GM23338 (cell line): ENCODE measurements at regions not wholly inside any gene's neighbourhood (a gene's known extent, or its start where the extent isn't known, plus 50 kb on each side); places are given as distances from the start of the nearest gene placed in this dataset.

Experiments
- ATAC-seq: fragments of 200-7000 bp; cut with Tn5 transposase; 3 replicates; pipeline ENCODE4 v1.9.1; 2020
- DNase-seq: peaks from one replicate; pipeline ENCODE4 v3.0.0-alpha.2; 2015; ENCODE audit warnings: low spot score
- H2AFZ ChIP-seq: fragments of 200-600 bp; sonication (generic); 2 replicates; pipeline ENCODE4 v1.8.0; 2016; ENCODE audit warnings: antibody characterized with exemption, mild to moderate bottlenecking, moderate library complexity
- H3F3A ChIP-seq: fragments of 200-600 bp; sonication (generic); replicated peaks from 2 replicates; pipeline ENCODE4 v1.8.0; 2017; ENCODE audit warnings: antibody characterized with exemption, mixed run types, low read depth
- H3K27ac ChIP-seq: fragments of 200-600 bp; sonication (generic); 2 replicates; pipeline ENCODE4 v1.6.1; 2016; ENCODE audit warnings: low read depth
- H3K27me3 ChIP-seq: fragments of 200-600 bp; sonication (generic); 2 replicates; pipeline ENCODE4 v1.8.0; 2016; ENCODE audit warnings: mild to moderate bottlenecking, mixed run types, moderate library complexity; ENCODE audit not compliant: insufficient read depth
- H3K36me3 ChIP-seq: fragments of 200-600 bp; sonication (generic); 2 replicates; pipeline ENCODE4 v1.8.0; 2016; ENCODE audit warnings: mild to moderate bottlenecking; ENCODE audit not compliant: insufficient read depth
- H3K4me1 ChIP-seq: fragments of 200-600 bp; sonication (generic); 2 replicates; pipeline ENCODE4 v1.8.0; 2016; ENCODE audit warnings: mild to moderate bottlenecking, moderate library complexity; ENCODE audit not compliant: insufficient read depth
- H3K4me2 ChIP-seq: fragments of 200-600 bp; sonication (generic); 2 replicates; pipeline ENCODE4 v1.7.1; 2017; ENCODE audit warnings: mixed run types
- H3K4me3 ChIP-seq: fragments of 200-600 bp; sonication (generic); 2 replicates; pipeline ENCODE4 v1.6.1; 2016; ENCODE audit warnings: mixed run types
- H3K79me2 ChIP-seq: fragments of 200-600 bp; sonication (generic); replicated peaks from 2 replicates; pipeline ENCODE4 v1.8.0; 2017; ENCODE audit warnings: mild to moderate bottlenecking; ENCODE audit not compliant: insufficient read depth
- H3K9me2 ChIP-seq: fragments of 200-600 bp; sonication (generic); 2 replicates; pipeline ENCODE4 v1.8.0; 2017; ENCODE audit not compliant: insufficient read depth
- H4K20me1 ChIP-seq: fragments of 200-600 bp; sonication (generic); replicated peaks from 2 replicates; pipeline ENCODE4 v1.8.0; 2017; ENCODE audit warnings: mild to moderate bottlenecking; ENCODE audit not compliant: insufficient read depth
- H3K27ac Mint-ChIP-seq: 2 replicates; pipeline ENCODE4 v1.8.0; 2020; ENCODE audit warnings: inconsistent platforms, mild to moderate bottlenecking, moderate library complexity, mixed read lengths
- H3K27me3 Mint-ChIP-seq: 3 replicates; pipeline ENCODE4 v1.8.0; 2022; ENCODE audit warnings: low read depth, mild to moderate bottlenecking, moderate library complexity, mixed read lengths, inconsistent platforms; ENCODE audit not compliant: insufficient read depth, poor library complexity
- H3K36me3 Mint-ChIP-seq: 3 replicates; pipeline ENCODE4 v1.8.0; 2021; ENCODE audit warnings: low read depth, mild to moderate bottlenecking, inconsistent platforms, moderate library complexity, mixed read lengths
- H3K4me1 Mint-ChIP-seq: 3 replicates; pipeline ENCODE4 v1.8.0; 2020; ENCODE audit warnings: mild to moderate bottlenecking, inconsistent platforms, mixed read lengths
- H3K4me3 Mint-ChIP-seq: 3 replicates; pipeline ENCODE4 v1.8.0; 2021; ENCODE audit warnings: moderate library complexity, mild to moderate bottlenecking, inconsistent platforms, mixed read lengths
- H3K9me3 Mint-ChIP-seq: 3 replicates; pipeline ENCODE4 v1.8.0; 2020; ENCODE audit warnings: moderate library complexity, mild to moderate bottlenecking, inconsistent platforms, mixed read lengths
- CREB1 ChIP-seq: fragments of 250-450 bp; sonication (Bioruptor Pico); IDR thresholded peaks from 2 replicates; pipeline ENCODE4 v1.5.0; 2020; ENCODE audit warnings: low read depth, mild to moderate bottlenecking, moderate library complexity
- CTCF ChIP-seq, 2 experiments: fragments of 200-600 bp in 1 of 2; sonication (generic) in 1 of 2; conservative IDR thresholded peaks; 2 replicates each; pipeline versions ENCODE4 v1.5.1 to v1.6.1; 2016 to 2017; ENCODE audit warnings: antibody characterized with exemption in 2 of 2, low read depth in 2 of 2, mild to moderate bottlenecking in 2 of 2, moderate library complexity in 1 of 2
- EZH2 ChIP-seq: fragments of 200-600 bp; sonication (generic); IDR thresholded peaks from one replicate; pipeline ENCODE4 v1.8.0; 2017; ENCODE audit warnings: antibody characterized with exemption, mild to moderate bottlenecking, low read depth; ENCODE audit not compliant: unreplicated experiment
- EZH2phosphoT487 ChIP-seq: fragments of 200-600 bp; sonication (generic); IDR thresholded peaks from one replicate; pipeline ENCODE4 v1.8.1; 2018; ENCODE audit warnings: antibody characterized with exemption; ENCODE audit not compliant: unreplicated experiment
- JUNB ChIP-seq: IDR thresholded peaks from one replicate; pipeline ENCODE4 v1.6.1; 2016; ENCODE audit warnings: antibody characterized with exemption; ENCODE audit not compliant: unreplicated experiment
- NANOG ChIP-seq: IDR thresholded peaks from 2 replicates; pipeline ENCODE4 v1.6.1; 2016; ENCODE audit warnings: antibody characterized with exemption, borderline replicate concordance
- POLR2AphosphoS5 ChIP-seq: IDR thresholded peaks from 2 replicates; pipeline ENCODE4 v1.6.1; 2016; ENCODE audit warnings: antibody characterized with exemption, low read depth
- STAT1 ChIP-seq: IDR thresholded peaks from one replicate; pipeline ENCODE4 v1.6.1; 2016; ENCODE audit warnings: antibody characterized with exemption; ENCODE audit not compliant: unreplicated experiment
- ZNF114 ChIP-seq: fragments of 250-450 bp; sonication (Bioruptor Pico); IDR thresholded peaks from 2 replicates; pipeline ENCODE4 v1.5.0; 2020; ENCODE audit warnings: mild to moderate bottlenecking, moderate library complexity
- TF ChIP-seq, protein P1 (sequence below): IDR thresholded peaks from 2 replicates; pipeline ENCODE4 v1.6.1; 2016; ENCODE audit warnings: antibody characterized with exemption
- TF ChIP-seq, protein P2 (sequence below): fragments of 250-450 bp; sonication (Bioruptor Pico); IDR thresholded peaks from 2 replicates; pipeline ENCODE4 v1.5.0; 2020; ENCODE audit warnings: mild to moderate bottlenecking, moderate library complexity

DNA sequence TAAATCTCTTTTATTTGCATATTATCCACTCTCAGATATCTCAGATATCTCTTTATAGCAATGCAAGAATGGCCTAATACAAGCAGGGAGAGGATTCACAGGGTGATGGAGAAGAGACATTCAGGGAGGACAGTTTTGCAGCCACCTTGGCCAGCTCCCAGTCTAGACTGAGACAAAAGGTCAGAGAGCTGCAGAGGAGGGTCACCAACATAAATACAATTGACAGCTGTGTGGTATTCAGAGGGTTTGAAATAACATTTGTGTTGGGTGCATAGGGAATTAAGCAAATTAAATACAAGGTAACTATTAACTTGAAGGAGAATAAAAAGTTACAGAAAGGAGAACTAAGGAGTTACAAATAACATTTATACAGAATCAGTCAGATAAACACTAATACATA, 189.5 kb upstream of the TAPT1 start:
- Mint-ChIP-seq H3K9me3 (peaks cover 4% of the 10 kb centered on the region; the same call in 1 of the 3 replicates), H3K4me1 (peaks cover 3% of the 10 kb centered on the region; the same call in 2 of the 3 replicates), H3K27me3 (no peaks in the 10 kb centered on the region), H3K36me3 (no peaks in the 10 kb centered on the region), H3K4me3 (no peak overlapping the region), H3K27ac (no peak overlapping the region)
- no peak overlapping the region for H3K4me2 ChIP-seq
- H3F3A ChIP-seq = no peaks in the 10 kb centered on the region
- H3K9me2 ChIP-seq = peaks cover 2% of the 10 kb centered on the region; the same call in 1 of the 2 replicates
- DNase-seq (no peak), ATAC-seq (no peak)
- no peak overlapping the region for H3K27ac ChIP-seq
- H3K27me3 ChIP-seq = no peaks in the 10 kb centered on the region
- no peaks in the 10 kb centered on the region for H3K79me2 ChIP-seq
- no peaks in the 10 kb centered on the region for H4K20me1 ChIP-seq
- TF ChIP-seq NANOG (no peak), CTCF (conservative IDR thresholded peaks at IDR 0.05; ENCODE audit: low read depth in 2 of 2) (no peak), ZNF114 (CRISPR knock-in tag) (no peak), EZH2phosphoT487 (no peak), EZH2 (no peak)
- H3K4me3 ChIP-seq = no peak overlapping the region
- no peak overlapping the region for H2AFZ ChIP-seq
- no peaks in the 10 kb centered on the region for H3K36me3 ChIP-seq
- no peaks in the 10 kb centered on the region for H3K4me1 ChIP-seq

GRCh38 chr4:16413814-16414555, 187.7 kb upstream of the TAPT1 start:
- ATAC-seq = no peak
- Mint-ChIP-seq H3K4me3 (no peak overlapping the region), H3K4me1 (peaks cover 3% of the 10 kb centered on the region; the same call in 2 of the 3 replicates), H3K36me3 (no peaks in the 10 kb centered on the region), H3K9me3 (no peaks in the 10 kb centered on the region), H3K27me3 (no peaks in the 10 kb centered on the region), H3K27ac (no peak overlapping the region)
- DNase-seq = no peak
- no peaks in the 10 kb centered on the region for H3K36me3 ChIP-seq
- H3K79me2 ChIP-seq = no peaks in the 10 kb centered on the region
- H3K4me1 ChIP-seq = no peaks in the 10 kb centered on the region
- no peak overlapping the region for H3K4me2 ChIP-seq
- H3K27me3 ChIP-seq = no peaks in the 10 kb centered on the region
- 0 out of 2 replicates have a peak overlapping the region, but pooled peaks have one; percentile 52 for H2AFZ ChIP-seq
- no peak overlapping the region for H3K27ac ChIP-seq
- H3K4me3 ChIP-seq = no peak overlapping the region
- no peaks in the 10 kb centered on the region for H3K9me2 ChIP-seq
- no peaks in the 10 kb centered on the region for H3F3A ChIP-seq
- H4K20me1 ChIP-seq = no peaks in the 10 kb centered on the region
- TF ChIP-seq STAT1 (no peak), POLR2AphosphoS5 (no peak), JUNB (no peak), EZH2 (no peak), NANOG (no peak), CREB1 (no peak)
- TF ChIP-seq, protein P1, sequence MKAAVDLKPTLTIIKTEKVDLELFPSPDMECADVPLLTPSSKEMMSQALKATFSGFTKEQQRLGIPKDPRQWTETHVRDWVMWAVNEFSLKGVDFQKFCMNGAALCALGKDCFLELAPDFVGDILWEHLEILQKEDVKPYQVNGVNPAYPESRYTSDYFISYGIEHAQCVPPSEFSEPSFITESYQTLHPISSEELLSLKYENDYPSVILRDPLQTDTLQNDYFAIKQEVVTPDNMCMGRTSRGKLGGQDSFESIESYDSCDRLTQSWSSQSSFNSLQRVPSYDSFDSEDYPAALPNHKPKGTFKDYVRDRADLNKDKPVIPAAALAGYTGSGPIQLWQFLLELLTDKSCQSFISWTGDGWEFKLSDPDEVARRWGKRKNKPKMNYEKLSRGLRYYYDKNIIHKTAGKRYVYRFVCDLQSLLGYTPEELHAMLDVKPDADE = no peak
- TF ChIP-seq, protein P2, sequence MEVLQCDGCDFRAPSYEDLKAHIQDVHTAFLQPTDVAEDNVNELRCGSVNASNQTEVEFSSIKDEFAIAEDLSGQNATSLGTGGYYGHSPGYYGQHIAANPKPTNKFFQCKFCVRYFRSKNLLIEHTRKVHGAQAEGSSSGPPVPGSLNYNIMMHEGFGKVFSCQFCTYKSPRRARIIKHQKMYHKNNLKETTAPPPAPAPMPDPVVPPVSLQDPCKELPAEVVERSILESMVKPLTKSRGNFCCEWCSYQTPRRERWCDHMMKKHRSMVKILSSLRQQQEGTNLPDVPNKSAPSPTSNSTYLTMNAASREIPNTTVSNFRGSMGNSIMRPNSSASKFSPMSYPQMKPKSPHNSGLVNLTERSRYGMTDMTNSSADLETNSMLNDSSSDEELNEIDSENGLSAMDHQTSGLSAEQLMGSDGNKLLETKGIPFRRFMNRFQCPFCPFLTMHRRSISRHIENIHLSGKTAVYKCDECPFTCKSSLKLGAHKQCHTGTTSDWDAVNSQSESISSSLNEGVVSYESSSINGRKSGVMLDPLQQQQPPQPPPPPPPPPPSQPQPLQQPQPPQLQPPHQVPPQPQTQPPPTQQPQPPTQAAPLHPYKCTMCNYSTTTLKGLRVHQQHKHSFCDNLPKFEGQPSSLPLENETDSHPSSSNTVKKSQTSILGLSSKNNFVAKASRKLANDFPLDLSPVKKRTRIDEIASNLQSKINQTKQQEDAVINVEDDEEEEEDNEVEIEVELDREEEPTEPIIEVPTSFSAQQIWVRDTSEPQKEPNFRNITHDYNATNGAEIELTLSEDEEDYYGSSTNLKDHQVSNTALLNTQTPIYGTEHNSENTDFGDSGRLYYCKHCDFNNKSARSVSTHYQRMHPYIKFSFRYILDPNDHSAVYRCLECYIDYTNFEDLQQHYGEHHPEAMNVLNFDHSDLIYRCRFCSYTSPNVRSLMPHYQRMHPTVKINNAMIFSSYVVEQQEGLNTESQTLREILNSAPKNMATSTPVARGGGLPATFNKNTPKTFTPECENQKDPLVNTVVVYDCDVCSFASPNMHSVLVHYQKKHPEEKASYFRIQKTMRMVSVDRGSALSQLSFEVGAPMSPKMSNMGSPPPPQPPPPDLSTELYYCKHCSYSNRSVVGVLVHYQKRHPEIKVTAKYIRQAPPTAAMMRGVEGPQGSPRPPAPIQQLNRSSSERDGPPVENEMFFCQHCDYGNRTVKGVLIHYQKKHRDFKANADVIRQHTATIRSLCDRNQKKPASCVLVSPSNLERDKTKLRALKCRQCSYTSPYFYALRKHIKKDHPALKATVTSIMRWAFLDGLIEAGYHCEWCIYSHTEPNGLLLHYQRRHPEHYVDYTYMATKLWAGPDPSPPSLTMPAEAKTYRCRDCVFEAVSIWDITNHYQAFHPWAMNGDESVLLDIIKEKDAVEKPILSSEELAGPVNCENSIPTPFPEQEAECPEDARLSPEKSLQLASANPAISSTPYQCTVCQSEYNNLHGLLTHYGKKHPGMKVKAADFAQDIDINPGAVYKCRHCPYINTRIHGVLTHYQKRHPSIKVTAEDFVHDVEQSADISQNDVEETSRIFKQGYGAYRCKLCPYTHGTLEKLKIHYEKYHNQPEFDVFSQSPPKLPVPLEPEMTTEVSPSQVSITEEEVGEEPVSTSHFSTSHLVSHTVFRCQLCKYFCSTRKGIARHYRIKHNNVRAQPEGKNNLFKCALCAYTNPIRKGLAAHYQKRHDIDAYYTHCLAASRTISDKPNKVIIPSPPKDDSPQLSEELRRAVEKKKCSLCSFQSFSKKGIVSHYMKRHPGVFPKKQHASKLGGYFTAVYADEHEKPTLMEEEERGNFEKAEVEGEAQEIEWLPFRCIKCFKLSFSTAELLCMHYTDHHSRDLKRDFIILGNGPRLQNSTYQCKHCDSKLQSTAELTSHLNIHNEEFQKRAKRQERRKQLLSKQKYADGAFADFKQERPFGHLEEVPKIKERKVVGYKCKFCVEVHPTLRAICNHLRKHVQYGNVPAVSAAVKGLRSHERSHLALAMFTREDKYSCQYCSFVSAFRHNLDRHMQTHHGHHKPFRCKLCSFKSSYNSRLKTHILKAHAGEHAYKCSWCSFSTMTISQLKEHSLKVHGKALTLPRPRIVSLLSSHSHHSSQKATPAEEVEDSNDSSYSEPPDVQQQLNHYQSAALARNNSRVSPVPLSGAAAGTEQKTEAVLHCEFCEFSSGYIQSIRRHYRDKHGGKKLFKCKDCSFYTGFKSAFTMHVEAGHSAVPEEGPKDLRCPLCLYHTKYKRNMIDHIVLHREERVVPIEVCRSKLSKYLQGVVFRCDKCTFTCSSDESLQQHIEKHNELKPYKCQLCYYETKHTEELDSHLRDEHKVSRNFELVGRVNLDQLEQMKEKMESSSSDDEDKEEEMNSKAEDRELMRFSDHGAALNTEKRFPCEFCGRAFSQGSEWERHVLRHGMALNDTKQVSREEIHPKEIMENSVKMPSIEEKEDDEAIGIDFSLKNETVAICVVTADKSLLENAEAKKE (CRISPR knock-in tag) = no peak
